Sigmoid colon (tissue), 4 donors: ENCODE measurements at regions not wholly inside any gene's neighbourhood (a gene's known extent, or its start where the extent isn't known, plus 50 kb on each side); places are given as distances from the start of the nearest gene placed in this dataset.

Experiments used
- EP300 ChIP-seq, 4 donors: sonication (generic); formaldehyde crosslinking; IDR thresholded peaks; one replicate each; pipeline ENCODE4 v1.6.1; 2017; ENCODE audit warnings: antibody characterized with exemption in 4 of 4
- POLR2A ChIP-seq, 2 donors: fragments of 450-650 bp; IDR thresholded peaks; one replicate each; pipeline ENCODE4 v1.6.1; 2016; ENCODE audit warnings: antibody characterized with exemption in 2 of 2, mild to moderate bottlenecking in 2 of 2, moderate library complexity in 2 of 2
- TF ChIP-seq, protein P1 (sequence below), 4 experiments: fragments of 450-650 bp in 3 of 4; fragments of 200-600 bp in 1 of 4; IDR thresholded peaks; one replicate each; pipeline ENCODE4 v1.5.1; 2016 to 2019; ENCODE audit warnings: antibody characterized with exemption in 4 of 4, mild to moderate bottlenecking in 3 of 4, moderate library complexity in 2 of 4

DNA sequence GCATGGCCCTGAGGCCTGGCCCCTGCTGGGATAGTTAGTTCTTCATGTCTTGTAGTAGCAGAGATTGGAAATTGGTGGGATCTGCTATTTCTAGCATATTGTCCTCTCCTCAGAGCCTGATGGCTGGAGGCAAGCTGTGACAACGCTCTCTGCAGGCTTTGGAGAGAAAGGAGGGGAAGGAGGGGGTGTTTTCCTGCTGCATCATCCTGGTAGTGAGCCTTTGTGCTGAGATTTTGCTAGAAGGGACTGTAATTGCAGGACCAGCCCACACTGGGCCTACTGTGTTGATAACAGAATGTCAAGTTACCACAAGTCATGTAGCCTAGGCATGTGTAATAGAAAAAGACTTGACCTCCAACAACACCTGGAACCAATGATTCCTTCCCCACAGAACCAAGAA is 351.0 kb downstream of the SIPA1L2 start:
- TF ChIP-seq EP300 (IDR thresholded peaks at IDR 0.05) (no peak), POLR2A (IDR thresholded peaks at IDR 0.05) (no peak)
- TF ChIP-seq, protein P1, sequence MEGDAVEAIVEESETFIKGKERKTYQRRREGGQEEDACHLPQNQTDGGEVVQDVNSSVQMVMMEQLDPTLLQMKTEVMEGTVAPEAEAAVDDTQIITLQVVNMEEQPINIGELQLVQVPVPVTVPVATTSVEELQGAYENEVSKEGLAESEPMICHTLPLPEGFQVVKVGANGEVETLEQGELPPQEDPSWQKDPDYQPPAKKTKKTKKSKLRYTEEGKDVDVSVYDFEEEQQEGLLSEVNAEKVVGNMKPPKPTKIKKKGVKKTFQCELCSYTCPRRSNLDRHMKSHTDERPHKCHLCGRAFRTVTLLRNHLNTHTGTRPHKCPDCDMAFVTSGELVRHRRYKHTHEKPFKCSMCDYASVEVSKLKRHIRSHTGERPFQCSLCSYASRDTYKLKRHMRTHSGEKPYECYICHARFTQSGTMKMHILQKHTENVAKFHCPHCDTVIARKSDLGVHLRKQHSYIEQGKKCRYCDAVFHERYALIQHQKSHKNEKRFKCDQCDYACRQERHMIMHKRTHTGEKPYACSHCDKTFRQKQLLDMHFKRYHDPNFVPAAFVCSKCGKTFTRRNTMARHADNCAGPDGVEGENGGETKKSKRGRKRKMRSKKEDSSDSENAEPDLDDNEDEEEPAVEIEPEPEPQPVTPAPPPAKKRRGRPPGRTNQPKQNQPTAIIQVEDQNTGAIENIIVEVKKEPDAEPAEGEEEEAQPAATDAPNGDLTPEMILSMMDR (IDR thresholded peaks at IDR 0.05) = no peak
